Activated gamma-delta T cell treated with Interleukin-2 at 50 U/mL for 16 hours (primary cell): ENCODE measurements at regions not wholly inside any gene's neighbourhood (a gene's known extent, or its start where the extent isn't known, plus 50 kb on each side); places are given as distances from the start of the nearest gene placed in this dataset.
"Not testable (repeated sequence)": the region's sequence is repeated elsewhere in the genome, so short reads cannot be mapped to it uniquely, and the experiment has no call there.

Experiments used
- DNase-seq: peaks from one replicate; pipeline ENCODE4 v3.0.0-alpha.2; 2020

- DNase-seq, result not testable (repeated sequence)
These were observed 133.1 kb downstream of the CENPC start for GRCh38 chr4:67412153-67412712.

DNA sequence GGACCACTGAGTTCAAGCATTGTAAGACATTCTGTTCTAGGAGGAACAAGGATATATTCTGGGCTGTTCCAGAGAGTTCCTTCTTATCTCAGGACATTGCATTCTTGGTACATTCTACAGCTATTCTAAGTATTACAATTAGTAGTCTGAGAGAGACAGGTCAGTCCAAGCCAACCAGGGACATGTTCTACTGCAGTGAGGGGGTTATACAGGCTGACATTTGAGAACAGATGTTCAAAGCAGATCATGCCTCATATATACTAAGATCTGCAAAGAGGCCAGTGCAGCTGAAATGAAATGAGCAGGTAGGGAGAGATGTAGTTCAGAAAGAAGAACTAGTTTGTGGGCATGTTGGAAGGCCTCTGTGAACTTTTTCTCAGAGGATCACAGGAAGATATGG, 142.0 kb downstream of the CENPC start:
- no peak for DNase-seq

GRCh38 chr4:67401902-67402301, 143.4 kb downstream of the CENPC start:
- DNase-seq, result no peak

GRCh38 chr4:67397931-67398330, 147.4 kb downstream of the CENPC start:
- DNase-seq, result no peak

DNA sequence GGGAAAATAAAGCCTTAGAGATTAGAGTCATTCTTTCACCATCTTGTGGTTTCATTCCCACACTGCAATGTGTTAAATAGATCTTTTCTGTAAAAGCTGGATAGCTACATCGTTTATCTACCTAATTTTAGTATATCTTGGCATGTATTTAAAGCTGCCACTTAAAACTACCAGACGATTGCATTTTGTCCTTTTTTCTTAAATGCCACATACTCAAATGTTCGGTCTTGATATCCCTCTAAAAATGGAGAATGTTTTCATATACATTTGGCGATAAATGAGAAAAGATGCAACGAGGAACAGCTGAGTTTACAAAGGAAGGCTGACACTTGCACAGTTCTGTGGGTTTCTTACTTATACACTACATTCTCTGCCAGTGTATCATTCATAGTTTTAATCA, 148.3 kb downstream of the CENPC start:
- DNase-seq, result no peak

GRCh38 chr4:67396008-67396407, 149.3 kb downstream of the CENPC start:
- DNase-seq, result no peak

DNA sequence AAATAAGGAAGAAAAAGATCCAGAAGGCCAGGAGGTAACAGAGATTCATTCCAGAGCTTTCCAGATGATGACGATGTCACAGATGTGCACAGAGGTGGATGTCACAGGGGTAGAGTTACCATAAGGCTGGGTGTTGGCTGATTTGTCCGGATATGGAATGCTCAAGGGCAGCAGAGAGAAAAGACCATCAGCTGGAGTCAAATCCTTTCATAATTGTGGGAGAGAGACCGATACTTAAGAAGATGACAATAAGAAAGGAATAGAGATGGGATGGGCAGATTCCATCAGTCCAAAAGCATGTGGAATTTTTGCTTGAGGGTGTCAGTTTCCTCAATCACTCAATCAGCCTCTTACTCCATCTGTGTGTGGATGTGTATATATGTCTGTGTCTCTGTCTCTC, 150.4 kb downstream of the CENPC start:
- no peak for DNase-seq

DNA sequence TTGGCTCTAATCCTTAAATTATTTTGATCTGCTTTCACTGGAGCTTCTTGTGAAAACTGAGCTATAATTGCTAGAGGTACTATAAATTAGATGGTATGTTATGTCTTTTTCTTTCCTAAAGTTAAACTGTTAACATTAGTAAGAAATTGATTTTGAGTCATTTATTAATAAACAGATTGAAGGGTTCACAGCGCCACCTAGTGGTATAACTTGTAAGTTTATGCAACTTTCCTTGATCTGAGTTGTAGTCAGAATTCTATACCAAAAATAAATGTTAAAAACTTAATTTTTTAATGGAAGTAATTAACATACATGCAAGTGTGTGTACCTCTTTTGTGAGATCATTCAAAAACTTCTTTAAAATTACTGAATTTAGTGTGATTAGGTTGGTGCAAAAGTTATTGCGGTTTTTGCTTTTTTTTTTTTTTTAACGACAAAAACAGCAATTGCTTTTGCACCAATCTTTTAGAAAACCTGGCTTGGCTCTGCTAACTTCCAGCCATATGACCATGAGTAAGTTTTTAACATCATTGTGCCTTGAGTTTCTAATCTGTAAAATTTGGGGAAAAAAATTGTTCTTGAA, 151.5 kb downstream of the CENPC start:
- peak; percentile 13 for DNase-seq

DNA sequence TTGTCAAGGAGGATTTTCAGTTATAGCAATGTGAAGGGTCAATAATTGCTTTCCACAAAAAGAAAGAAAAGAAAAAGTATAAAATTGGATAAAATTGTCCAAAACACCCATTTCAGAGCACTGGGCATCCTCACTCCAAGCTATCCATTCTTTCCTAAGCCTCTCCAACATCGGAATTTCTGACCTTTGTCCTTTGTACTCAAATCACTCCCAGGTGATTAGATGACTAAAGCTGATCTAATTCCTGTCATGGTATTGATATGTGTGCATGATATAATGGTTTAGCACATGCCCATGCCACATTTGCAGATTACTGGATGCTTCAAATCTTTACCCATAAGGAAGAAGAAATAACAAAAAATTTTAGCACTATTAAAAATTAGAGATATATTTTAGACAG, 152.3 kb downstream of the CENPC start:
- no peak for DNase-seq

DNA sequence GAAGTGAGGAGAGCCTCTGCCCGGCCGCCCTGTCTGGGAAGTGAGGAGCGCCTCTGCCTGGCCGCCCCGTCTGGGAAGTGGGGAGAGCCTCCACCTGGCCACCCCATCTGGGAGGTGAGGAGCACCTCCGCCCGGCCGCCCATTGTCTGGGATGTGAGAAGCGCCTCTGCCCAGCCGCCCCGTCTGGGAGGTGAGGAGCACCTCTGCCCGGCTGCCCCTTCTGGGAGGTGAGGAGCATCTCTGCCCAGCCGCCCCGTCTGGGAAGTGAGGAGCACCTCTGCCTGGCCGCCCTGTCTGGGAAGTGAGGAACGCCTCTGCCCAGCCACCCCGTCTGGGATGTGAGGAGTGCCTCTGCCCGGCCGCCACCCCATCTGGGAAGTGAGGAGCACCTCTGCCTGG, 163.9 kb downstream of the CENPC start:
- DNase-seq, result not testable (repeated sequence)

DNA sequence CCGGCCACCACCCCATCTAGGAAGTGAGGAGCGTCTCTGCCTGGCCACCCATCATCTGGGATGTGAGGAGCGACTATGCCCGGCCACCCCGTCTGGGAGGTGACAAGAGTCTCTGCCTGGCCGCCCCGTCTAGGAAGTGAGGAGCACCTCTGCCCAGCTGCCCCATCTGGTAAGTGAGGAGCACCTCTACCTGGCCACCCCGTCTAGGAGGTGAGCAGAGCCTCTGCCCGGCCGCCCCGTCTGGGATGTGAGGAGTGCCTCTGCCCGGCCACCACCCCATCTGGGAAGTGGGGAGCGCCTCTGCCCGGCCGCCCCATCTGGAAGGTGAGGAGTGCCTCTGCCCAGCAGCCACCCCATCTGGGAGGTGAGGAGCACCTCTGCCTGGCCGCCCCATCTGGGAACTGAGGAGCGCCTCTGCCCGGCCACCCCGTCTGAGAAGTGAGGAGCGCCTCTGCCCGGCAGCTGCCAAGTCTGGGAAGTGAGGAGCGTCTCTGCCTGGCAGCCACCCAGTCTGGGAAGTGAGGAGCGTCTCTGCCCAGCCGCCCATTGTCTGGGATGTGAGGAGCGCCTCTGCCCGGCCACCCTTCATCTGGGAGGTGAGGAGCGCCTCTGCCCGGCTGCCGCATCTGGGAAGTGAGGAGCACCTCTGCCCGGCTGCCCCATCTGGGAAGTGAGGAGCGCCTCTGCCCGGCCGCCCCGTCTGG, 164.4 kb downstream of the CENPC start:
- not testable (repeated sequence) for DNase-seq

- no peak for DNase-seq
These were observed 165.1 kb downstream of the CENPC start for GRCh38 chr4:67380154-67380553.

- DNase-seq, result no peak
These were observed 170.0 kb downstream of the CENPC start for GRCh38 chr4:67375291-67375690.

DNA sequence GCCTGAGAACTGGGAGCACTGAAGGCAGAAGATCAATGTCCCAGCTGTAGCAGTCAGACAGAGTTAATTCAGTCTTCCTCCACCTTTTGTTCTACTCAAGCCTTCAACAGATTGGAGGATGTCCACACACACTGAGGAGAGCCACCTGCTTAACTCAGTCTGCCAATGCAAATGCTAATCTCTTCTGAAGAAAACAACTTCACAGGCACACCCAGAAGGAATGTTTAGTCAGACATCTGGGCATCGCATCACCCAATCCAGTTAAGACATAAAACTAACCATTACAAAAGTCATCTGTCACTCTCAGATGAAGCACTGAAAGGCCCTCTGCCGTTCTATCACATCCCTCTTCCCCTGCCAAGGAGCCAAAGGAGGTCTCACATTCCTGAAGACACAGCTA, 173.7 kb downstream of the CENPC start:
- DNase-seq, result no peak

- DNase-seq, result no peak
These were observed 178.9 kb downstream of the CENPC start for GRCh38 chr4:67366311-67366861.

GRCh38 chr4:67365661-67366245, 179.6 kb downstream of the CENPC start:
- DNase-seq, result no peak

GRCh38 chr4:67355806-67356205, 189.5 kb downstream of the CENPC start:
- no peak for DNase-seq

- no peak for DNase-seq
These were observed 198.6 kb downstream of the CENPC start for GRCh38 chr4:67346654-67347053.

GRCh38 chr4:67344594-67345380, 200.5 kb downstream of the CENPC start:
- DNase-seq, result no peak

DNA sequence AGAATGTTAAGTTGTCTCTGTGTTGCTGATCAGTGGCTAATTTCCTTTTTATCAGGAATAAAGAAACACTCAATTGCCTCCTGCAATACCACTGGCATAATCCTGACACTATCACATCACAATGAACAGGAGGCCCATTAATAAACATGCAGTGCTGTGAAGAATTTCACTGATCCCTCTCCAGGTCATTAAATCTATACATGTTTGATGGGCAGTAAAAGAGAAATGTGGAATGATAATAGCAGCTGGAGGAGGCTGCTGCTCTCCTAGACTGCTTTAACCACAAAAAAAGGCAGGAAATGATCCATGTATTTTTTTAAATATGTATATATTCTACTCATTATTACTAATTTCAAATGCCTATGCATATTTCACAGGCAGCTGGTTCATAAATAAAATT, 202.1 kb downstream of the CENPC start:
- no peak for DNase-seq

DNA sequence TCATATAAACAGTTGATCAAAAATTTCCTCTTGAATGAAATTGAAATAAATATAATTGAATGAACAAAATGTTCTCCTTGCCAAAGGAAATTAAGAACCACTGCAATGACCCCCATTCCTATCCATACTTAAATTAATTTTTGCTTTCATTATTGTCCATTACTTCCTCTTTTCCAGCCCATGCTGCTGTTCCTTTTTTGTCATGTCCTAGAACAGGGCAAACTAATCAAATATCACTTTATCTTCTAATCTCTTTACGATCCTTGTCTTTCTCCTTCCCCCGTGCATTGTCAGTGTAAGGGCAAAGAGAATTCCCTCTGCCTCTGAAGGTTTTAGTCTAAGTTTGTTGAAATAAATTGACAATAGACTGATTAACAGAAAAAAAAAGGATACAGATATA, 203.0 kb downstream of the CENPC start:
- DNase-seq, result no peak

DNA sequence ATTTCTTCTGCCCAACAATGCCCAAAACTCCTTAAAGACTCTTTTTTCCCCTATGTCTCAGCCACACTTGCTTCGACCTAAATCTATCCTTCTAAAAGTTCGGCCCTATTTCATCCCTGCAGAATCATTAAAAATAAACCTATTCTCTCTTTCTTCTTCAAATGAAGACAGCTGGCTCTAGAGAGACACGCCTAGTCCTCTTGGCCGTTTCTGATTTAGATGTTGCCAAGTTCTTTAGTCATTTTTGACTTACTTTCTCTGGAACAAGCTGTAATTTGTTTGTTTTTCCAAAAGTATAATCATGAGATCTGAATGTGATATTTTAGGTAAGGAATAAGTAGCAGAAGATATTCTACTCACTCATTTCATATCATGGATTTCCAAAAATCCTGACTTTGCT, 211.6 kb downstream of the CENPC start:
- DNase-seq, result no peak

DNA sequence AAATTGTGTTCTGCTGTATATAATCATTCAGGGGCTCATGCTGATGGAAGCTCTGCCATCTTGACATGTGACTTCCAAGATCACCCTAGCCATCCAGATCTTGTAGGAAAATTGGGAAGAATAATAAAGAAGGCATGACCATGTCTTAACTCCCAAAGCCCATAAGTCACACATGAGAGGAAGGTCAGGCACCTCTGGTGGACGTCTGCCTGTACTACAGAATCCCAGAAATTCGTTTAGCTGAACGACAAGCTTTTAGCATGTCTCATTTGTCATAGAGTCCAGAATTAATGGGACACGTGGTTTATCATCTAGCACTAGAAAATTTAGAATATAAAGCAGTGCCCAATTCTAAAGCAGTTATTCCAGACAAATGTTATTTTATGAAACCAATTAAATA, 212.7 kb downstream of the CENPC start:
- no peak for DNase-seq
